ENCODE measurements at regions not wholly inside any gene's neighbourhood (a gene's known extent, or its start where the extent isn't known, plus 50 kb on each side); places are given as distances from the start of the nearest gene placed in this dataset.

- TF ChIP-seq ELF4 (IDR thresholded peaks at IDR 0.05) (no peak), BHLHE40 (IDR thresholded peaks at IDR 0.05; ENCODE audit: borderline replicate concordance) (no peak), ARNT (IDR thresholded peaks at IDR 0.05) (no peak), ZNF384 (IDR thresholded peaks at IDR 0.05) (no peak), SP1 (IDR thresholded peaks at IDR 0.05) (no peak), FOXK2 (IDR thresholded peaks at IDR 0.05) (no peak), TARDBP (IDR thresholded peaks at IDR 0.05) (no peak), SUZ12 (IDR thresholded peaks at IDR 0.05) (no peak), FOXA1 (IDR thresholded peaks at IDR 0.05) (no peak)
Observed at GRCh38 chr1:29532285-29532684, 296.0 kb downstream of the PTPRU start.
